ENCODE measurements at regions not wholly inside any gene's neighbourhood (a gene's known extent, or its start where the extent isn't known, plus 50 kb on each side); places are given as distances from the start of the nearest gene placed in this dataset.

- no peak overlapping the region for H3K27ac ChIP-seq (ENCODE audit: low read length)
- no peaks in the 10 kb centered on the region for H3K27me3 ChIP-seq (ENCODE audit: insufficient read depth, low read depth, low read length)
- H3K9me2 ChIP-seq (ENCODE audit: insufficient read depth, low read length), result no peaks in the 10 kb centered on the region
- no peak overlapping the region for H3K4me2 ChIP-seq (ENCODE audit: low read length)
- no peaks in the 10 kb centered on the region for H4K20me1 ChIP-seq (ENCODE audit: insufficient read depth)
- no peak overlapping the region for H3K4me3 ChIP-seq (ENCODE audit: low read length)
- H3K9ac ChIP-seq (ENCODE audit: low read length), result no peak overlapping the region
- H2AFZ ChIP-seq (ENCODE audit: low read depth, low read length), result no peak overlapping the region
- H3K36me3 ChIP-seq (ENCODE audit: insufficient read depth, low read length), result no peaks in the 10 kb centered on the region
- no peaks in the 10 kb centered on the region for H3K79me2 ChIP-seq (replicated peaks; ENCODE audit: insufficient read depth, low read length)
- TF ChIP-seq SMC3 (conservative IDR thresholded peaks at IDR 0.05; ENCODE audit: poor library complexity), result no peak
- no peak for TF ChIP-seq EP300 (conservative IDR thresholded peaks at IDR 0.05; ENCODE audit: poor library complexity, severe bottlenecking)
- TF ChIP-seq CTCF (IDR thresholded peaks at IDR 0.05; ENCODE audit: poor library complexity, severe bottlenecking), result no peak
- peaks cover 5% of the 10 kb centered on the region for H3K9me3 ChIP-seq (ENCODE audit: low read length)
- H3F3A ChIP-seq (ENCODE audit: insufficient read depth, low read length, poor library complexity, severe bottlenecking), result no peaks in the 10 kb centered on the region
Observed at GRCh38 chr3:159018341-159018740, 216.5 kb downstream of the MFSD1 start.

GRCh38 chr3:159025733-159026132 lies 223.9 kb downstream of the MFSD1 start:
- no peak overlapping the region for H3K4me2 ChIP-seq (ENCODE audit: low read length)
- TF ChIP-seq TAF1 (IDR thresholded peaks at IDR 0.05; ENCODE audit: low read depth), result no peak
- no peak for TF ChIP-seq POLR2AphosphoS5 (IDR thresholded peaks at IDR 0.05)
- no peak for TF ChIP-seq MXI1 (conservative IDR thresholded peaks at IDR 0.05; ENCODE audit: poor library complexity, severe bottlenecking)
- TF ChIP-seq, protein P1, sequence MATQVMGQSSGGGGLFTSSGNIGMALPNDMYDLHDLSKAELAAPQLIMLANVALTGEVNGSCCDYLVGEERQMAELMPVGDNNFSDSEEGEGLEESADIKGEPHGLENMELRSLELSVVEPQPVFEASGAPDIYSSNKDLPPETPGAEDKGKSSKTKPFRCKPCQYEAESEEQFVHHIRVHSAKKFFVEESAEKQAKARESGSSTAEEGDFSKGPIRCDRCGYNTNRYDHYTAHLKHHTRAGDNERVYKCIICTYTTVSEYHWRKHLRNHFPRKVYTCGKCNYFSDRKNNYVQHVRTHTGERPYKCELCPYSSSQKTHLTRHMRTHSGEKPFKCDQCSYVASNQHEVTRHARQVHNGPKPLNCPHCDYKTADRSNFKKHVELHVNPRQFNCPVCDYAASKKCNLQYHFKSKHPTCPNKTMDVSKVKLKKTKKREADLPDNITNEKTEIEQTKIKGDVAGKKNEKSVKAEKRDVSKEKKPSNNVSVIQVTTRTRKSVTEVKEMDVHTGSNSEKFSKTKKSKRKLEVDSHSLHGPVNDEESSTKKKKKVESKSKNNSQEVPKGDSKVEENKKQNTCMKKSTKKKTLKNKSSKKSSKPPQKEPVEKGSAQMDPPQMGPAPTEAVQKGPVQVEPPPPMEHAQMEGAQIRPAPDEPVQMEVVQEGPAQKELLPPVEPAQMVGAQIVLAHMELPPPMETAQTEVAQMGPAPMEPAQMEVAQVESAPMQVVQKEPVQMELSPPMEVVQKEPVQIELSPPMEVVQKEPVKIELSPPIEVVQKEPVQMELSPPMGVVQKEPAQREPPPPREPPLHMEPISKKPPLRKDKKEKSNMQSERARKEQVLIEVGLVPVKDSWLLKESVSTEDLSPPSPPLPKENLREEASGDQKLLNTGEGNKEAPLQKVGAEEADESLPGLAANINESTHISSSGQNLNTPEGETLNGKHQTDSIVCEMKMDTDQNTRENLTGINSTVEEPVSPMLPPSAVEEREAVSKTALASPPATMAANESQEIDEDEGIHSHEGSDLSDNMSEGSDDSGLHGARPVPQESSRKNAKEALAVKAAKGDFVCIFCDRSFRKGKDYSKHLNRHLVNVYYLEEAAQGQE (IDR thresholded peaks at IDR 0.05; ENCODE audit: borderline replicate concordance), result no peak
- no peak for TF ChIP-seq SMC3 (conservative IDR thresholded peaks at IDR 0.05; ENCODE audit: poor library complexity)
- TF ChIP-seq EP300 (conservative IDR thresholded peaks at IDR 0.05; ENCODE audit: poor library complexity, severe bottlenecking), result no peak
- TF ChIP-seq RAD21 (conservative IDR thresholded peaks at IDR 0.05), result no peak
- TF ChIP-seq CTCF (IDR thresholded peaks at IDR 0.05; ENCODE audit: poor library complexity, severe bottlenecking), result no peak
- TF ChIP-seq EZH2 (IDR thresholded peaks at IDR 0.05; ENCODE audit: borderline replicate concordance, insufficient read depth, low read length, poor library complexity, severe bottlenecking), result no peak
- H3K4me3 ChIP-seq (ENCODE audit: low read length), result no peak overlapping the region
- H3K9me3 ChIP-seq (ENCODE audit: low read length), result peaks cover 8% of the 10 kb centered on the region
- H3K9me2 ChIP-seq (ENCODE audit: insufficient read depth, low read length), result no peaks in the 10 kb centered on the region
- H3K9ac ChIP-seq (ENCODE audit: low read length), result no peak overlapping the region
- no peak overlapping the region for H3K27ac ChIP-seq (ENCODE audit: low read length)
- H2AFZ ChIP-seq (ENCODE audit: low read depth, low read length), result no peak overlapping the region
- no peaks in the 10 kb centered on the region for H3F3A ChIP-seq (ENCODE audit: insufficient read depth, low read length, poor library complexity, severe bottlenecking)
- H3K79me2 ChIP-seq (replicated peaks; ENCODE audit: insufficient read depth, low read length), result no peaks in the 10 kb centered on the region
- no peaks in the 10 kb centered on the region for H4K20me1 ChIP-seq (ENCODE audit: insufficient read depth)
- no peaks in the 10 kb centered on the region for H3K27me3 ChIP-seq (ENCODE audit: insufficient read depth, low read depth, low read length)
- H3K36me3 ChIP-seq (ENCODE audit: insufficient read depth, low read length), result no peaks in the 10 kb centered on the region

Measured in neural cell (in vitro differentiated cells).